ENCODE measurements at regions not wholly inside any gene's neighbourhood (a gene's known extent, or its start where the extent isn't known, plus 50 kb on each side); places are given as distances from the start of the nearest gene placed in this dataset.

DNA sequence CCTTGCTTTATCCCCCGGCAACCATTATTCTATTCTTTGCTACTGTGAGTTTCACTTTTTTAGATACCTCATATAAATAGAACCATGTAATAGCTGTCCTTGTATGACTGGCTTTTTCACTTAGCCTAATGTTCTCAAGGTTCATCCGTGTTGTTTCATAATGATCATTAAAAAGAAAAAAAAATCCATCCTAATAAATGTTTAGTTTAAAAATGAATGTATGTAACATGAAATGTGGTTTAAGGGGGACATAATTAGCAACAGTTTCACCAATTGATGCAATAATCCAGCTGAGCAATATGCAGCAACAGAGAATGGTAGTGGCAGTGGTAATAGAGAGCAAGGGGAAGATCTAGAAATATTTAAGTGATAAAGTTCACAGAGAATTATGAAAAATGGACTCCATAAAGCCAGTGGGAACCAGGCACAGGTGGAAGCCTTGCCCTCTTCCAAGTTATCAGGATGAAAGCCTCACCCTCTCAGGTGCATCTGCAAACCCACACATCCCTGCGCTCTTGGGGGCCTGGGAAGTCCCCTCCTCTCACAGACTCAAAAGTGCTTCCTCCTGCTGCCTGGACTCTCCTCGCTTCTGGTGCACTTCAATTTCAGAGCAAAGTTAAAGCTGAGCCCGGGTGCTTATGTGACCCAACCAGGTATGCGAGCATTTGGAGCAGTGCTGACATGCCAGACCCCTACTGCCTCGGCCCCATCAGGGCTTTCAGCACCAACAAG is 1403.3 kb upstream of the SLC39A10 start:
- TF ChIP-seq, protein P1, sequence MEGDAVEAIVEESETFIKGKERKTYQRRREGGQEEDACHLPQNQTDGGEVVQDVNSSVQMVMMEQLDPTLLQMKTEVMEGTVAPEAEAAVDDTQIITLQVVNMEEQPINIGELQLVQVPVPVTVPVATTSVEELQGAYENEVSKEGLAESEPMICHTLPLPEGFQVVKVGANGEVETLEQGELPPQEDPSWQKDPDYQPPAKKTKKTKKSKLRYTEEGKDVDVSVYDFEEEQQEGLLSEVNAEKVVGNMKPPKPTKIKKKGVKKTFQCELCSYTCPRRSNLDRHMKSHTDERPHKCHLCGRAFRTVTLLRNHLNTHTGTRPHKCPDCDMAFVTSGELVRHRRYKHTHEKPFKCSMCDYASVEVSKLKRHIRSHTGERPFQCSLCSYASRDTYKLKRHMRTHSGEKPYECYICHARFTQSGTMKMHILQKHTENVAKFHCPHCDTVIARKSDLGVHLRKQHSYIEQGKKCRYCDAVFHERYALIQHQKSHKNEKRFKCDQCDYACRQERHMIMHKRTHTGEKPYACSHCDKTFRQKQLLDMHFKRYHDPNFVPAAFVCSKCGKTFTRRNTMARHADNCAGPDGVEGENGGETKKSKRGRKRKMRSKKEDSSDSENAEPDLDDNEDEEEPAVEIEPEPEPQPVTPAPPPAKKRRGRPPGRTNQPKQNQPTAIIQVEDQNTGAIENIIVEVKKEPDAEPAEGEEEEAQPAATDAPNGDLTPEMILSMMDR (IDR thresholded peaks at IDR 0.05): no peak
- no peak for TF ChIP-seq ZFX (IDR thresholded peaks at IDR 0.05; ENCODE audit: borderline replicate concordance)

Data from 22Rv1 (cell line).